Bronchial epithelial cell (primary cell): ENCODE measurements at regions not wholly inside any gene's neighbourhood (a gene's known extent, or its start where the extent isn't known, plus 50 kb on each side); places are given as distances from the start of the nearest gene placed in this dataset.

Experiments used
- DNase-seq: peaks from one replicate; pipeline ENCODE4 v3.0.0-alpha.2; 2010; ENCODE audit warnings: low read depth
- FAIRE-seq: peaks from 2 replicates; lab custom pipeline; 2011; peaks lifted over from hg19 to GRCh38; lab: Jason Lieb, UNC
- H3K27me3 ChIP-seq: 2 replicates; pipeline ENCODE4 v1.5.1; 2011; ENCODE audit warnings: low read length; ENCODE audit not compliant: control insufficient read depth, insufficient read depth
- H3K36me3 ChIP-seq: 2 replicates; pipeline ENCODE4 v1.5.1; 2011; ENCODE audit warnings: low read length; ENCODE audit not compliant: control insufficient read depth, insufficient read depth
- H3K4me3 ChIP-seq: 2 replicates; pipeline ENCODE4 v1.5.1; 2011; ENCODE audit warnings: mild to moderate bottlenecking, low read depth, low read length, control low read depth
- CTCF ChIP-seq: IDR thresholded peaks from 2 replicates; pipeline ENCODE4 v1.5.1; 2011; ENCODE audit warnings: mild to moderate bottlenecking, moderate library complexity, low read length, control low read depth, inconsistent platforms; ENCODE audit not compliant: insufficient read depth, severe bottlenecking

DNA sequence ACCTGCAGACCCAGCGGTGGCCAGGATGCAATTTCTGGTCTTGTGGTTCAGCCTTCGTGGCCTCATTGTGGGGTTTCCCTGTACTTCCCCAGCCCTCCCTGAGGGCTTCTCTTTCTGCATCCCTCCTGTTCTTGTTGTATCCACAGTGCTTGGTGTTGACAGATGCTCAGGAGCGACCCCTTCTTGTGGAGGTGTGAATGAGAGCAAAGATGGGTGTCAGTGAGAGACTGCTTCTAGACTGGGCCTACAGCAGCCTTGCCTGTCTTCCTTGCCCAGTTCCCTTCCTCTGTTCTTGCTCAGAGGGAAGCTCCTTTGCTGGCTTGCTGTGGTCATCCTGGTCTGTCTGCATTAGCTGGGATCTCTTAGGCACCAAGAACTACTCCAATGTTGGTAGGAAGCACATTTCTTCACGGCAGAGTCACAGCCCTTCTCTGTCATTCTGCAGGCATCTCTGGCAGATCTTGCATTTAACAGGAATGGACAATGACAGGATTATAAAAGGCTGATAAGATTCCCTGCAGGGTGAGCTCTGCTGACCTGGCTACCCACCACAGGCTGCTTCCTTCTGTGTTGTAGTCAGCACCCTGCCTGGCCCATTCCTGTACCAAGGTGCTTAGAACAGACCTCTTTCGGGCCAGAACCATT is 317.8 kb upstream of the C2CD4B start:
- no peaks in the 10 kb centered on the region for H3K36me3 ChIP-seq
- H3K4me3 ChIP-seq: no peak overlapping the region
- peak; percentile 23 for TF ChIP-seq CTCF
- H3K27me3 ChIP-seq: peaks cover 3% of the 10 kb centered on the region
- FAIRE-seq (peak; percentile 80), DNase-seq (peak; percentile 12)

- no peak for TF ChIP-seq CTCF
- FAIRE-seq (no peak), DNase-seq (no peak)
- no peaks in the 10 kb centered on the region for H3K36me3 ChIP-seq
- H3K27me3 ChIP-seq: peaks cover 3% of the 10 kb centered on the region
- H3K4me3 ChIP-seq: no peak overlapping the region
Observed at GRCh38 chr15:62483814-62484213, 318.7 kb upstream of the C2CD4B start.

GRCh38 chr15:62485170-62485720 is 320.2 kb upstream of the C2CD4B start:
- Histone ChIP-seq H3K4me3 (no peak overlapping the region), H3K36me3 (no peaks in the 10 kb centered on the region), H3K27me3 (peaks cover 3% of the 10 kb centered on the region)
- DNase-seq (no peak), FAIRE-seq (no peak)
- TF ChIP-seq CTCF: no peak

DNA sequence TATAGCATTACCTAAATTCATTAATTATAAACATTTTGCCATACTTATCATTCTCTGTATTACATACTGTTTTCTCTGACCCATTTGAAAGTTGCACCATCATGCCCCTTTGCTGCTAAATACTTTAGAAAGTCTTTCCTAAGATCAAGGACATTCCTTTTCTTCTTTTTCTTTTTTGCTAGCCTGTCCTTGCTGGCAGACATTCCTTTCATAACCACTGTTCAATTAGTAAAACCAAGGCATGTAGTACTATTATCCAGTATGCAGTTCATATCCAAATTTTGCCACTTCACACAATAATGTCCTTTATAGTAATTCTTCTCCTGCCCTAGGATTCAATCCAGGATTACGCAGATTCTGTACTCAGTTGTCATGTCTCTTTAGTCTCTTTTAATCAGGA is 321.0 kb upstream of the C2CD4B start:
- FAIRE-seq (no peak), DNase-seq (no peak)
- H3K27me3 ChIP-seq: peaks cover 3% of the 10 kb centered on the region
- H3K4me3 ChIP-seq: no peak overlapping the region
- TF ChIP-seq CTCF: no peak
- H3K36me3 ChIP-seq: no peaks in the 10 kb centered on the region

- no peak for TF ChIP-seq CTCF
- H3K4me3 ChIP-seq: no peak overlapping the region
- FAIRE-seq (no peak), DNase-seq (no peak)
- H3K27me3 ChIP-seq: peaks cover 3% of the 10 kb centered on the region
- no peaks in the 10 kb centered on the region for H3K36me3 ChIP-seq
Observed at GRCh38 chr15:62488387-62488786, 323.3 kb upstream of the C2CD4B start.

DNA sequence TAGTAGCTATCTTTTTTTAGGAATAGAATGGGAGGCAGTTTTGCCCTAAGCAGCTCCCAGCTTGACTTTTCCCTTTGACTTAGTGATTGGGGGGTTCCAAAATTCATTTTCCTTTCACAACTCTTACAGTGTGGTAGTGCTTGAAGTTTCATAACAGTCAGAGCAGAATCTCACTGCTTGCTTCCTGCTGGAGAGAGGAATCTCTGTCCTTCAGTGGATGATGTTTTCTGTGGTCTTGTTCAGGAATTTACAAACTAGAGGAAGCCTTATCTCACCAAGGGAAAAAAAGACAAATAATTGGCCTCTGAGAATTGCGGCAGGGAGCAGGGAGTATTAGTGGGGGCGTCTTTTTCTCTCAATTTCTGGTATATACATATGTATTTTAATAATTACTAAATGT is 326.6 kb upstream of the C2CD4B start:
- DNase-seq: no peak
- Histone ChIP-seq H3K36me3 (no peaks in the 10 kb centered on the region), H3K27me3 (no peaks in the 10 kb centered on the region), H3K4me3 (no peak overlapping the region)
- TF ChIP-seq CTCF: no peak
- FAIRE-seq: no peak
